ENCODE measurements at regions not wholly inside any gene's neighbourhood (a gene's known extent, or its start where the extent isn't known, plus 50 kb on each side); places are given as distances from the start of the nearest gene placed in this dataset.

GRCh38 chr9:108184009-108184408, 671.8 kb downstream of the ACTL7B start:
- H3K79me2 ChIP-seq (ENCODE audit: insufficient read depth, low read length): no peaks in the 10 kb centered on the region
- no peaks in the 10 kb centered on the region for H3K27me3 ChIP-seq (ENCODE audit: control insufficient read depth in 2 of 2, insufficient read depth in 2 of 2, low read length in 2 of 2)
- no peak overlapping the region for H3K4me3 ChIP-seq (replicated peaks in 1 of 3; ENCODE audit: low read depth in 2 of 3, low read length in 3 of 3)
- Mint-ChIP-seq H3K9me3 (peaks cover 0 to 2% (median 0%) of the 10 kb centered on the region in 7 donors), H3K36me3 (no peaks in the 10 kb centered on the region), H3K27me3 (ENCODE audit: low read depth in 3 of 3) (peaks cover 1 to 2% (median 1%) of the 10 kb centered on the region in 3 donors), H3K27ac (no peak overlapping the region), H3K4me3 (no peak overlapping the region), H3K4me1 (peaks cover 39% of the 10 kb centered on the region)
- H3K4me1 ChIP-seq (ENCODE audit: control insufficient read depth in 1 of 2, insufficient read depth in 2 of 2, low read length in 2 of 2): peaks cover 22 to 43% of the 10 kb centered on the region in 2 donors
- H3K27ac ChIP-seq (ENCODE audit: low read depth in 1 of 2, low read length in 2 of 2): no peak overlapping the region
- no peak for DNase-seq
- no peaks in the 10 kb centered on the region for H3K36me3 ChIP-seq (replicated peaks in 1 of 2; ENCODE audit: control insufficient read depth in 1 of 2, insufficient read depth in 2 of 2, low read length in 2 of 2)
- H4K20me1 ChIP-seq (ENCODE audit: insufficient read depth, low read length): no peaks in the 10 kb centered on the region
- no peak for TF ChIP-seq CTCF (IDR thresholded peaks at IDR 0.05)
- no CpG with 5 or more reads among the region's 3 CpGs for WGBS (ENCODE audit: insufficient coverage)
- intact Hi-C loops (cut with micrococcal nuclease): no loop called here
- no peak overlapping the region for H3K9ac ChIP-seq (ENCODE audit: insufficient read depth, low read length, poor library complexity, severe bottlenecking)
- no peak overlapping the region for H3K4me2 ChIP-seq (replicated peaks; ENCODE audit: extremely low read depth, low read length, poor library complexity, severe bottlenecking)
- H3K9me3 ChIP-seq (replicated peaks in 1 of 2; ENCODE audit: control insufficient read depth in 1 of 2, insufficient read depth in 1 of 2, low read length in 2 of 2): no peaks in the 10 kb centered on the region
- no peak overlapping the region for H2AFZ ChIP-seq (ENCODE audit: insufficient read depth, low read depth, low read length, poor library complexity, severe bottlenecking)

- Histone ChIP-seq H2AFZ (ENCODE audit: insufficient read depth, low read depth, low read length, poor library complexity, severe bottlenecking) (no peak overlapping the region), H3K79me2 (ENCODE audit: insufficient read depth, low read length) (no peaks in the 10 kb centered on the region), H3K4me2 (replicated peaks; ENCODE audit: extremely low read depth, low read length, poor library complexity, severe bottlenecking) (no peak overlapping the region), H3K9ac (ENCODE audit: insufficient read depth, low read length, poor library complexity, severe bottlenecking) (no peak overlapping the region), H3K27ac (ENCODE audit: low read depth in 1 of 2, low read length in 2 of 2) (peak overlapping the region in 1 of 2 donors; percentile 3), H4K20me1 (ENCODE audit: insufficient read depth, low read length) (no peaks in the 10 kb centered on the region), H3K4me1 (ENCODE audit: control insufficient read depth in 1 of 2, insufficient read depth in 2 of 2, low read length in 2 of 2) (peaks cover 22 to 43% of the 10 kb centered on the region in 2 donors), H3K9me3 (replicated peaks in 1 of 2; ENCODE audit: control insufficient read depth in 1 of 2, insufficient read depth in 1 of 2, low read length in 2 of 2) (no peaks in the 10 kb centered on the region), H3K4me3 (replicated peaks in 1 of 3; ENCODE audit: low read depth in 2 of 3, low read length in 3 of 3) (no peak overlapping the region), H3K27me3 (ENCODE audit: control insufficient read depth in 2 of 2, insufficient read depth in 2 of 2, low read length in 2 of 2) (no peaks in the 10 kb centered on the region), H3K36me3 (replicated peaks in 1 of 2; ENCODE audit: control insufficient read depth in 1 of 2, insufficient read depth in 2 of 2, low read length in 2 of 2) (no peaks in the 10 kb centered on the region)
- 77% methylated on average over 4 of the region's 5 CpGs for WGBS (ENCODE audit: insufficient coverage)
- Mint-ChIP-seq H3K36me3 (no peaks in the 10 kb centered on the region), H3K4me3 (peak overlapping the region in 1 of 2 donors; percentile 43), H3K4me1 (peaks cover 42% of the 10 kb centered on the region), H3K9me3 (peaks cover 0 to 2% (median 0%) of the 10 kb centered on the region in 7 donors), H3K27ac (peak overlapping the region in 4 of 7 donors; percentile 19 to 67 (median 25)), H3K27me3 (ENCODE audit: low read depth in 3 of 3) (peaks cover 1 to 3% (median 1%) of the 10 kb centered on the region in 3 donors)
- DNase-seq: peak; percentile 62 to 73 (median 71)
- intact Hi-C loops (cut with micrococcal nuclease): no loop called here
- TF ChIP-seq CTCF (IDR thresholded peaks at IDR 0.05): no peak
Measured at GRCh38 chr9:108182950-108183381, 672.8 kb downstream of the ACTL7B start.

Measured in CD14-positive monocyte (primary cell).